SU-DHL-6 (cell line): ENCODE measurements at regions not wholly inside any gene's neighbourhood (a gene's known extent, or its start where the extent isn't known, plus 50 kb on each side); places are given as distances from the start of the nearest gene placed in this dataset.

ENCODE experiments used
- H2AFZ ChIP-seq: fragments of 200-600 bp; sonication (generic); 2 replicates; pipeline ENCODE4 v1.6.1; 2014; ENCODE audit warnings: low read depth, mild to moderate bottlenecking, moderate library complexity, mixed read lengths, antibody characterized with exemption, low read length; ENCODE audit not compliant: severe bottlenecking
- H3F3A ChIP-seq: fragments of 200-600 bp; shearing (Covaris generic); 2 replicates; pipeline ENCODE4 v1.6.0; 2016; ENCODE audit warnings: antibody characterized with exemption, mild to moderate bottlenecking; ENCODE audit not compliant: insufficient read depth
- H3K27ac ChIP-seq: fragments of 200-600 bp; sonication (generic); 2 replicates; pipeline ENCODE4 v1.5.1; 2016; ENCODE audit warnings: low read depth, mild to moderate bottlenecking, low read length, moderate library complexity, mixed read lengths
- H3K27me3 ChIP-seq: fragments of 200-600 bp; sonication (generic), shearing (Covaris generic); 2 replicates; pipeline ENCODE4 v1.6.0; 2014; ENCODE audit warnings: mild to moderate bottlenecking, low read length
- H3K36me3 ChIP-seq: fragments of 200-600 bp; sonication (generic); 2 replicates; pipeline ENCODE4 v1.6.1; 2014; ENCODE audit warnings: mild to moderate bottlenecking, low read length, mixed read lengths
- H3K4me2 ChIP-seq: fragments of 300-600, 200-600 bp; shearing (Covaris generic), sonication (generic); 2 replicates; pipeline ENCODE4 v1.6.0; 2014; ENCODE audit warnings: low read length, low read depth, mild to moderate bottlenecking; ENCODE audit not compliant: poor library complexity, severe bottlenecking
- H3K4me3 ChIP-seq: fragments of 200-600 bp; sonication (generic); 2 replicates; pipeline ENCODE4 v1.5.1; 2014; ENCODE audit warnings: antibody characterized with exemption, low read length, mild to moderate bottlenecking, mixed read lengths; ENCODE audit not compliant: insufficient read depth, poor library complexity, severe bottlenecking
- H3K79me2 ChIP-seq: fragments of 200-600 bp; sonication (generic); 2 replicates; pipeline ENCODE4 v1.6.1; 2014; ENCODE audit warnings: mild to moderate bottlenecking, low read length, moderate library complexity; ENCODE audit not compliant: insufficient read depth
- H3K9ac ChIP-seq: fragments of 200-600 bp; sonication (generic); 2 replicates; pipeline ENCODE4 v1.7.0; 2014; ENCODE audit warnings: mild to moderate bottlenecking, low read length
- H3K9me2 ChIP-seq: fragments of 200-600 bp; sonication (generic); replicated peaks from 2 replicates; pipeline ENCODE4 v1.6.1; 2014; ENCODE audit warnings: low read length; ENCODE audit not compliant: insufficient read depth
- H3K9me3 ChIP-seq: fragments of 200-600 bp; sonication (generic); 2 replicates; pipeline ENCODE4 v1.6.1; 2014; ENCODE audit warnings: low read length, mixed read lengths; ENCODE audit not compliant: insufficient read depth
- H4K20me1 ChIP-seq: fragments of 200-600 bp; sonication (generic); 2 replicates; pipeline ENCODE4 v1.6.1; 2014; ENCODE audit warnings: low read depth, mild to moderate bottlenecking, antibody characterized with exemption, low read length, moderate library complexity, mixed read lengths
- CTCF ChIP-seq: fragments of 200-600 bp; sonication (generic); IDR thresholded peaks from one replicate; pipeline ENCODE4 v1.5.1; 2017; ENCODE audit warnings: antibody characterized with exemption, mild to moderate bottlenecking, low read length, moderate library complexity; ENCODE audit not compliant: insufficient read depth, poor library complexity, severe bottlenecking
- EZH2phosphoT487 ChIP-seq: fragments of 200-600 bp; sonication (generic), shearing (Covaris generic); conservative IDR thresholded peaks from 2 replicates; pipeline ENCODE4 v1.6.1; 2018; ENCODE audit warnings: mild to moderate bottlenecking, antibody characterized with exemption, low read length, moderate library complexity, mixed read lengths

GRCh38 chr10:60703266-60704041 is 74.8 kb upstream of the CDK1 start:
- Histone ChIP-seq H3K4me3 (no peak overlapping the region), H2AFZ (no peak overlapping the region), H3K27me3 (no peaks in the 10 kb centered on the region), H4K20me1 (no peaks in the 10 kb centered on the region), H3K9me2 (no peaks in the 10 kb centered on the region), H3K9ac (no peak overlapping the region), H3K36me3 (no peaks in the 10 kb centered on the region), H3K27ac (no peak overlapping the region), H3F3A (no peaks in the 10 kb centered on the region), H3K79me2 (no peaks in the 10 kb centered on the region), H3K4me2 (no peak overlapping the region), H3K9me3 (no peaks in the 10 kb centered on the region)
- TF ChIP-seq EZH2phosphoT487, result no peak
- TF ChIP-seq CTCF, result no peak

- TF ChIP-seq EZH2phosphoT487 (no peak), CTCF (no peak)
These were observed 90.6 kb upstream of the CDK1 start for GRCh38 chr10:60687679-60688078.

GRCh38 chr10:60684091-60684490 is 94.2 kb upstream of the CDK1 start:
- H2AFZ ChIP-seq, result no peak overlapping the region
- H3K79me2 ChIP-seq, result no peaks in the 10 kb centered on the region
- H3K36me3 ChIP-seq, result no peaks in the 10 kb centered on the region
- H3K4me3 ChIP-seq, result no peak overlapping the region
- no peak overlapping the region for H3K9ac ChIP-seq
- H3K27me3 ChIP-seq, result no peaks in the 10 kb centered on the region
- no peaks in the 10 kb centered on the region for H3F3A ChIP-seq
- H3K9me3 ChIP-seq, result no peaks in the 10 kb centered on the region
- H3K9me2 ChIP-seq, result no peaks in the 10 kb centered on the region
- H4K20me1 ChIP-seq, result no peaks in the 10 kb centered on the region
- H3K4me2 ChIP-seq, result no peak overlapping the region
- H3K27ac ChIP-seq, result no peak overlapping the region
- TF ChIP-seq EZH2phosphoT487 (no peak), CTCF (no peak)

More at GRCh38 chr10:60687679-60688078, 90.6 kb upstream of the CDK1 start:
- Histone ChIP-seq H3K27ac (no peak overlapping the region), H4K20me1 (no peaks in the 10 kb centered on the region), H2AFZ (no peak overlapping the region), H3K79me2 (no peaks in the 10 kb centered on the region), H3K9me3 (no peaks in the 10 kb centered on the region), H3K9ac (no peak overlapping the region), H3K9me2 (no peaks in the 10 kb centered on the region), H3K4me3 (no peak overlapping the region), H3K4me2 (no peak overlapping the region), H3K36me3 (no peaks in the 10 kb centered on the region), H3K27me3 (no peaks in the 10 kb centered on the region), H3F3A (no peaks in the 10 kb centered on the region)
